Activated naive CD8-positive, alpha-beta T cell (primary cell): ENCODE measurements at regions not wholly inside any gene's neighbourhood (a gene's known extent, or its start where the extent isn't known, plus 50 kb on each side); places are given as distances from the start of the nearest gene placed in this dataset.

Experiments
- H3K27ac Mint-ChIP-seq: one replicate; pipeline ENCODE4 v1.8.0; 2021; ENCODE audit warnings: mixed read lengths
- H3K27me3 Mint-ChIP-seq: one replicate; pipeline ENCODE4 v1.8.0; 2021; ENCODE audit warnings: mixed read lengths
- H3K36me3 Mint-ChIP-seq: one replicate; pipeline ENCODE4 v1.8.0; 2021; ENCODE audit warnings: mixed read lengths
- H3K4me1 Mint-ChIP-seq: one replicate; pipeline ENCODE4 v1.8.0; 2021; ENCODE audit warnings: low read depth, mixed read lengths
- H3K4me3 Mint-ChIP-seq: one replicate; pipeline ENCODE4 v1.8.0; 2021; ENCODE audit warnings: mild to moderate bottlenecking, mixed read lengths
- H3K9me3 Mint-ChIP-seq: one replicate; pipeline ENCODE4 v1.8.0; 2021; ENCODE audit warnings: low read depth, mixed read lengths

- Mint-ChIP-seq H3K36me3 (peaks cover 2% of the 10 kb centered on the region), H3K9me3 (peaks cover 3% of the 10 kb centered on the region), H3K27ac (no peak overlapping the region), H3K27me3 (no peaks in the 10 kb centered on the region), H3K4me1 (peaks cover 75% of the 10 kb centered on the region), H3K4me3 (no peak overlapping the region)
Observed at GRCh38 chr13:39954476-39954875, 299.0 kb downstream of the COG6 start.

- peak overlapping the region; percentile 87 for H3K27ac Mint-ChIP-seq
- peaks cover 78% of the 10 kb centered on the region for H3K4me1 Mint-ChIP-seq
- no peaks in the 10 kb centered on the region for H3K27me3 Mint-ChIP-seq
- peaks cover 2% of the 10 kb centered on the region for H3K36me3 Mint-ChIP-seq
- H3K4me3 Mint-ChIP-seq = no peak overlapping the region
- H3K9me3 Mint-ChIP-seq = peaks cover 3% of the 10 kb centered on the region
Observed at GRCh38 chr13:39955560-39955959, 300.1 kb downstream of the COG6 start.

GRCh38 chr13:39956036-39956435 is 300.6 kb downstream of the COG6 start:
- Mint-ChIP-seq H3K36me3 (peaks cover 2% of the 10 kb centered on the region), H3K27ac (peak overlapping the region; percentile 87), H3K27me3 (no peaks in the 10 kb centered on the region), H3K4me1 (peaks cover 74% of the 10 kb centered on the region), H3K9me3 (peaks cover 3% of the 10 kb centered on the region), H3K4me3 (peak overlapping the region; percentile 67)

GRCh38 chr13:39957868-39958677 is 302.6 kb downstream of the COG6 start:
- Mint-ChIP-seq H3K9me3 (peaks cover 3% of the 10 kb centered on the region), H3K4me3 (peak overlapping the region; percentile 77), H3K36me3 (peaks cover 2% of the 10 kb centered on the region), H3K27me3 (no peaks in the 10 kb centered on the region), H3K27ac (peak overlapping the region; percentile 79), H3K4me1 (peaks cover 54% of the 10 kb centered on the region)

- H3K4me3 Mint-ChIP-seq = no peak overlapping the region
- H3K9me3 Mint-ChIP-seq = peaks cover 3% of the 10 kb centered on the region
- no peak overlapping the region for H3K27ac Mint-ChIP-seq
- peaks cover 46% of the 10 kb centered on the region for H3K4me1 Mint-ChIP-seq
- H3K27me3 Mint-ChIP-seq = no peaks in the 10 kb centered on the region
- peaks cover 2% of the 10 kb centered on the region for H3K36me3 Mint-ChIP-seq
Observed at GRCh38 chr13:39959497-39960144, 304.2 kb downstream of the COG6 start.

- no peaks in the 10 kb centered on the region for H3K27me3 Mint-ChIP-seq
- peaks cover 2% of the 10 kb centered on the region for H3K36me3 Mint-ChIP-seq
- H3K9me3 Mint-ChIP-seq = peaks cover 3% of the 10 kb centered on the region
- no peak overlapping the region for H3K27ac Mint-ChIP-seq
- H3K4me3 Mint-ChIP-seq = no peak overlapping the region
- H3K4me1 Mint-ChIP-seq = peaks cover 43% of the 10 kb centered on the region
Observed at GRCh38 chr13:39960191-39960590, 304.7 kb downstream of the COG6 start.

GRCh38 chr13:39961036-39961435 is 305.6 kb downstream of the COG6 start:
- Mint-ChIP-seq H3K36me3 (peaks cover 4% of the 10 kb centered on the region), H3K4me3 (no peak overlapping the region), H3K27me3 (no peaks in the 10 kb centered on the region), H3K4me1 (peaks cover 36% of the 10 kb centered on the region), H3K9me3 (peaks cover 3% of the 10 kb centered on the region), H3K27ac (no peak overlapping the region)

GRCh38 chr13:39963612-39964011 is 308.1 kb downstream of the COG6 start:
- Mint-ChIP-seq H3K4me3 (no peak overlapping the region), H3K27me3 (no peaks in the 10 kb centered on the region), H3K9me3 (no peaks in the 10 kb centered on the region), H3K27ac (no peak overlapping the region), H3K4me1 (peaks cover 14% of the 10 kb centered on the region), H3K36me3 (peaks cover 10% of the 10 kb centered on the region)

GRCh38 chr13:39965309-39965708 is 309.8 kb downstream of the COG6 start:
- no peak overlapping the region for H3K4me3 Mint-ChIP-seq
- H3K36me3 Mint-ChIP-seq = peaks cover 10% of the 10 kb centered on the region
- H3K4me1 Mint-ChIP-seq = peaks cover 4% of the 10 kb centered on the region
- H3K27ac Mint-ChIP-seq = no peak overlapping the region
- H3K9me3 Mint-ChIP-seq = no peaks in the 10 kb centered on the region
- no peaks in the 10 kb centered on the region for H3K27me3 Mint-ChIP-seq

- Mint-ChIP-seq H3K4me1 (peaks cover 6% of the 10 kb centered on the region), H3K36me3 (peaks cover 10% of the 10 kb centered on the region), H3K27me3 (no peaks in the 10 kb centered on the region), H3K27ac (no peak overlapping the region), H3K4me3 (no peak overlapping the region), H3K9me3 (no peaks in the 10 kb centered on the region)
Observed at GRCh38 chr13:39967199-39967959, 311.9 kb downstream of the COG6 start.

- Mint-ChIP-seq H3K36me3 (peaks cover 10% of the 10 kb centered on the region), H3K27me3 (no peaks in the 10 kb centered on the region), H3K4me3 (no peak overlapping the region), H3K4me1 (peaks cover 6% of the 10 kb centered on the region), H3K9me3 (no peaks in the 10 kb centered on the region), H3K27ac (no peak overlapping the region)
Observed at GRCh38 chr13:39968646-39969475, 313.4 kb downstream of the COG6 start.

- H3K4me3 Mint-ChIP-seq = no peak overlapping the region
- peaks cover 10% of the 10 kb centered on the region for H3K36me3 Mint-ChIP-seq
Observed at GRCh38 chr13:39970177-39970846, 314.9 kb downstream of the COG6 start.

GRCh38 chr13:39971526-39971925 is 316.1 kb downstream of the COG6 start:
- peaks cover 7% of the 10 kb centered on the region for H3K36me3 Mint-ChIP-seq
- no peak overlapping the region for H3K27ac Mint-ChIP-seq
- no peak overlapping the region for H3K4me3 Mint-ChIP-seq
- H3K4me1 Mint-ChIP-seq = peaks cover 6% of the 10 kb centered on the region
- no peaks in the 10 kb centered on the region for H3K27me3 Mint-ChIP-seq
- no peaks in the 10 kb centered on the region for H3K9me3 Mint-ChIP-seq

More at GRCh38 chr13:39970177-39970846, 314.9 kb downstream of the COG6 start:
- H3K4me1 Mint-ChIP-seq = peaks cover 6% of the 10 kb centered on the region
- H3K27me3 Mint-ChIP-seq = no peaks in the 10 kb centered on the region
- H3K9me3 Mint-ChIP-seq = no peaks in the 10 kb centered on the region
- no peak overlapping the region for H3K27ac Mint-ChIP-seq

GRCh38 chr13:39976481-39976880 is 321.0 kb downstream of the COG6 start:
- no peaks in the 10 kb centered on the region for H3K9me3 Mint-ChIP-seq
- peaks cover 3% of the 10 kb centered on the region for H3K4me1 Mint-ChIP-seq
- no peak overlapping the region for H3K4me3 Mint-ChIP-seq
- H3K36me3 Mint-ChIP-seq = peaks cover 2% of the 10 kb centered on the region
- no peak overlapping the region for H3K27ac Mint-ChIP-seq
- H3K27me3 Mint-ChIP-seq = peaks cover 1% of the 10 kb centered on the region
